ENCODE measurements at regions not wholly inside any gene's neighbourhood (a gene's known extent, or its start where the extent isn't known, plus 50 kb on each side); places are given as distances from the start of the nearest gene placed in this dataset.

DNA sequence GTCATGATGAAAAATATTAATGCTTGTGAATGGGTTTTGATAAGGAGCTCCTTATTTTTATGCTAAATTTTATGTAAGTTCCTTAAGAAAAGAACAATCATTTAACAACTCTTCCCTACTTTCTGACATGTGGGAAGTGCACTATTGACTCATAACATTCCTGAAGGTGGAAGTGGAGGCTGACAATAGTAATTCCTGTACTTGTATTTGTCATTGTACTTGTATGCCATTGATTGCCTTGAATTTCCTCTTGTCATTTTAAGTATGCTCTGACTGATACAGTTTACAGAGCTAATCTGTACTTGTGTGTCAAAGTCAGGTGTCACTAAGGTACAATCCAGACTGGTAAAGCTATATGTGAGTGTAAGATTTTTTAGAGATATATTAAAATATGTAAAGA, 440.0 kb downstream of the SLC16A7 start:
- no peak overlapping the region for H2AFZ ChIP-seq (ENCODE audit: insufficient read depth, low read length, poor library complexity)
- H2BK5ac ChIP-seq (ENCODE audit: low read depth, low read length, poor library complexity), result no peak overlapping the region
- DNase-seq, result peak; percentile 0 to 39
- no peaks in the 10 kb centered on the region for H3K79me2 ChIP-seq (ENCODE audit: control insufficient read depth, insufficient read depth, low read length, poor library complexity)
- no peak overlapping the region for H3K23ac ChIP-seq (ENCODE audit: low read length)
- H3K9ac ChIP-seq (ENCODE audit: low read length), result no peak overlapping the region
- H3K79me1 ChIP-seq (ENCODE audit: low read length), result no peaks in the 10 kb centered on the region
- no peak overlapping the region for H2AK5ac ChIP-seq (ENCODE audit: low read length)
- H2BK12ac ChIP-seq (ENCODE audit: low read length), result no peak overlapping the region
- H4K91ac ChIP-seq (ENCODE audit: low read depth, low read length), result no peak overlapping the region
- H3K14ac ChIP-seq (ENCODE audit: low read length), result no peak overlapping the region
- no peaks in the 10 kb centered on the region for H3K4me1 ChIP-seq (ENCODE audit: control insufficient read depth in 1 of 2, insufficient read depth in 2 of 2, low read length in 2 of 2)
- no peak overlapping the region for H3K4me2 ChIP-seq (ENCODE audit: low read length)
- no peaks in the 10 kb centered on the region for H3K27me3 ChIP-seq (ENCODE audit: insufficient read depth, low read length)
- no peak overlapping the region for H3K27ac ChIP-seq (ENCODE audit: low read depth, low read length)
- no peak overlapping the region for H4K12ac ChIP-seq (ENCODE audit: low read depth, low read length)
- no peak overlapping the region for H4K8ac ChIP-seq (ENCODE audit: low read depth, low read length)
- peaks cover 0 to 2% of the 10 kb centered on the region in 2 experiments for H3K36me3 ChIP-seq (ENCODE audit: control insufficient read depth in 1 of 2, insufficient read depth in 2 of 2, low read length in 2 of 2)
- no peak overlapping the region for H3K4me3 ChIP-seq (ENCODE audit: low read depth, low read length)
- H2BK120ac ChIP-seq (ENCODE audit: insufficient read depth, low read length, poor library complexity), result no peak overlapping the region
- H3K18ac ChIP-seq (ENCODE audit: low read length), result no peak overlapping the region
- peaks cover 6% of the 10 kb centered on the region for H3K9me3 ChIP-seq (ENCODE audit: insufficient read depth, low read depth, low read length)
- no peak overlapping the region for H3K4ac ChIP-seq (ENCODE audit: low read depth, low read length)

DNA sequence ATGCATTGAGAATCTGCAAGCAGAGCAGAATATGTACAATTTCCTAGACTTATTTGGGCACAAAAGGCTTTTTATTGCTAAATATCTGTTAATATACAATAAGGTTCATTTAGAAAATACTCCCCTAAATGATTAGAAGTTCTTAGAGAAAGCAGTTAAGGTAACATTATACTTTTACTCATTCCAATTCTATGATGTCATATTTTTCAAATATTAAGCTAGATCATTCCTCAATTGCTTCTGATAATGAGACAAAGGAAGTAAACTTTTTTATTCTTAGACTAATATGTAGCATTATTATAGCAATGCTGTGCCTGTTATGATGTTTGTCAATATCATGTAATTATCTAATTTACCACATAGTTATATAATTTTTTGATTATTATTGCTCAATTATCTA, 447.0 kb downstream of the SLC16A7 start:
- Histone ChIP-seq H3K27me3 (ENCODE audit: insufficient read depth, low read length) (no peaks in the 10 kb centered on the region), H4K91ac (ENCODE audit: low read depth, low read length) (no peak overlapping the region), H4K12ac (ENCODE audit: low read depth, low read length) (no peak overlapping the region), H2AK5ac (ENCODE audit: low read length) (no peak overlapping the region), H3K36me3 (ENCODE audit: control insufficient read depth in 1 of 2, insufficient read depth in 2 of 2, low read length in 2 of 2) (no peaks in the 10 kb centered on the region), H3K27ac (ENCODE audit: low read depth, low read length) (no peak overlapping the region), H3K18ac (ENCODE audit: low read length) (no peak overlapping the region), H4K8ac (ENCODE audit: low read depth, low read length) (no peak overlapping the region), H3K4me2 (ENCODE audit: low read length) (no peak overlapping the region), H3K9ac (ENCODE audit: low read length) (no peak overlapping the region), H3K79me1 (ENCODE audit: low read length) (no peaks in the 10 kb centered on the region), H3K79me2 (ENCODE audit: control insufficient read depth, insufficient read depth, low read length, poor library complexity) (no peaks in the 10 kb centered on the region), H3K4me1 (ENCODE audit: control insufficient read depth in 1 of 2, insufficient read depth in 2 of 2, low read length in 2 of 2) (no peaks in the 10 kb centered on the region), H3K14ac (ENCODE audit: low read length) (no peak overlapping the region), H2AFZ (ENCODE audit: insufficient read depth, low read length, poor library complexity) (no peak overlapping the region), H2BK12ac (ENCODE audit: low read length) (no peak overlapping the region), H2BK120ac (ENCODE audit: insufficient read depth, low read length, poor library complexity) (no peak overlapping the region), H3K4ac (ENCODE audit: low read depth, low read length) (no peak overlapping the region), H3K4me3 (ENCODE audit: low read depth, low read length) (no peak overlapping the region), H3K9me3 (ENCODE audit: insufficient read depth, low read depth, low read length) (no peaks in the 10 kb centered on the region), H2BK5ac (ENCODE audit: low read depth, low read length, poor library complexity) (no peak overlapping the region), H3K23ac (ENCODE audit: low read length) (no peak overlapping the region)
- no peak for DNase-seq

DNA sequence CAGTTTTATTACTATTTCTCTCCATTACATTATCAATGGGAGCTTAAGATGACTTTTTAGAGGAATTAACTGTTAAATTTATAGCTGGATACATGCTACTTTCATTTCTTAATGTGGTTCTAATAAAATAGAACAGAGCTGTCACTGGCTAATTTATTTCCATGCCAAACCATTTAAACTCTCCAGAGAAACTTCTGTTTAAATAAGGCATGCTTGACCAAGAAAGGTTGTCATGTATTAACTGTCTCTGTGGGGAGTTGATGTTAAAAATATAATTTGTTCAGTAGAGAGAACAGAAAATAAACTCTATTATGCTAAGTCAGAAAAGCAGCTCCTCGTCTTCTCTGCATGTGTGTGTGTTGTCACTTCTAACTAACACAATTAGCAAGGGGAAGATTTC, 447.4 kb downstream of the SLC16A7 start:
- no peak overlapping the region for H3K4me2 ChIP-seq (ENCODE audit: low read length)
- no peaks in the 10 kb centered on the region for H3K36me3 ChIP-seq (ENCODE audit: control insufficient read depth in 1 of 2, insufficient read depth in 2 of 2, low read length in 2 of 2)
- no peak overlapping the region for H3K4ac ChIP-seq (ENCODE audit: low read depth, low read length)
- H4K8ac ChIP-seq (ENCODE audit: low read depth, low read length), result no peak overlapping the region
- H3K18ac ChIP-seq (ENCODE audit: low read length), result no peak overlapping the region
- no peak for DNase-seq
- H4K12ac ChIP-seq (ENCODE audit: low read depth, low read length), result no peak overlapping the region
- no peaks in the 10 kb centered on the region for H3K27me3 ChIP-seq (ENCODE audit: insufficient read depth, low read length)
- no peak overlapping the region for H2AFZ ChIP-seq (ENCODE audit: insufficient read depth, low read length, poor library complexity)
- no peaks in the 10 kb centered on the region for H3K79me2 ChIP-seq (ENCODE audit: control insufficient read depth, insufficient read depth, low read length, poor library complexity)
- no peak overlapping the region for H2BK5ac ChIP-seq (ENCODE audit: low read depth, low read length, poor library complexity)
- H3K23ac ChIP-seq (ENCODE audit: low read length), result no peak overlapping the region
- no peak overlapping the region for H4K91ac ChIP-seq (ENCODE audit: low read depth, low read length)
- H3K79me1 ChIP-seq (ENCODE audit: low read length), result no peaks in the 10 kb centered on the region
- H2AK5ac ChIP-seq (ENCODE audit: low read length), result no peak overlapping the region
- WGBS (ENCODE audit: extremely low coverage, insufficient coverage, insufficient read length), result no CpG with 5 or more reads among the region's 1 CpG
- no peak overlapping the region for H3K14ac ChIP-seq (ENCODE audit: low read length)
- H2BK120ac ChIP-seq (ENCODE audit: insufficient read depth, low read length, poor library complexity), result no peak overlapping the region
- no peak overlapping the region for H3K4me3 ChIP-seq (ENCODE audit: low read depth, low read length)
- H3K9ac ChIP-seq (ENCODE audit: low read length), result no peak overlapping the region
- H3K4me1 ChIP-seq (ENCODE audit: control insufficient read depth in 1 of 2, insufficient read depth in 2 of 2, low read length in 2 of 2), result no peaks in the 10 kb centered on the region
- H3K27ac ChIP-seq (ENCODE audit: low read depth, low read length), result no peak overlapping the region
- no peak overlapping the region for H2BK12ac ChIP-seq (ENCODE audit: low read length)
- no peaks in the 10 kb centered on the region for H3K9me3 ChIP-seq (ENCODE audit: insufficient read depth, low read depth, low read length)

DNA sequence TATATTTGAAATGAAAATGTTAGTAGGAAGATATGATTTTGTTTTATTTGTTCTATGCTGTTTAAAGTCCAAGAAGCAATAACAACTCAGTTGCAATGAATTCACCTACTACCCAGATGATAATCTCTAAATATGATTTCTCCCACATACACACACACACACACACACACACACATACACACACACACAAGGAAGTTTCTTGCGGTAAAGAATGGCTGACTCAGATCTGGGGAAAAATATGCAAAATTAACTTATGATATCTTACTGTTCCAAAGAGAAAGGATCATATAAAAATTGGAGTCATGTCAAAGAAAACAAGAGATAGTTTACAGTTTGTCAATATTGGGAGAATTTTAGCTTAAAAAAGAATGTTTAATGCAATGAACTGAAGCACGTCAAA, 456.7 kb downstream of the SLC16A7 start:
- no peak overlapping the region for H4K91ac ChIP-seq (ENCODE audit: low read depth, low read length)
- no peaks in the 10 kb centered on the region for H3K79me1 ChIP-seq (ENCODE audit: low read length)
- no peaks in the 10 kb centered on the region for H3K27me3 ChIP-seq (ENCODE audit: insufficient read depth, low read length)
- no peak overlapping the region for H3K9ac ChIP-seq (ENCODE audit: low read length)
- no peak overlapping the region for H4K8ac ChIP-seq (ENCODE audit: low read depth, low read length)
- H3K4me1 ChIP-seq (ENCODE audit: control insufficient read depth in 1 of 2, insufficient read depth in 2 of 2, low read length in 2 of 2), result no peaks in the 10 kb centered on the region
- H3K14ac ChIP-seq (ENCODE audit: low read length), result no peak overlapping the region
- no peak overlapping the region for H3K4ac ChIP-seq (ENCODE audit: low read depth, low read length)
- no peak overlapping the region for H3K23ac ChIP-seq (ENCODE audit: low read length)
- DNase-seq, result no peak
- no peak overlapping the region for H2BK5ac ChIP-seq (ENCODE audit: low read depth, low read length, poor library complexity)
- no peak overlapping the region for H4K12ac ChIP-seq (ENCODE audit: low read depth, low read length)
- no peaks in the 10 kb centered on the region for H3K9me3 ChIP-seq (ENCODE audit: insufficient read depth, low read depth, low read length)
- H2AFZ ChIP-seq (ENCODE audit: insufficient read depth, low read length, poor library complexity), result no peak overlapping the region
- no peak overlapping the region for H3K4me3 ChIP-seq (ENCODE audit: low read depth, low read length)
- WGBS (ENCODE audit: extremely low coverage, insufficient coverage, insufficient read length), result no CpG with 5 or more reads among the region's 2 CpGs
- no peaks in the 10 kb centered on the region for H3K79me2 ChIP-seq (ENCODE audit: control insufficient read depth, insufficient read depth, low read length, poor library complexity)
- H3K27ac ChIP-seq (ENCODE audit: low read depth, low read length), result no peak overlapping the region
- no peak overlapping the region for H2BK120ac ChIP-seq (ENCODE audit: insufficient read depth, low read length, poor library complexity)
- H3K18ac ChIP-seq (ENCODE audit: low read length), result no peak overlapping the region
- H2AK5ac ChIP-seq (ENCODE audit: low read length), result no peak overlapping the region
- H3K36me3 ChIP-seq (ENCODE audit: control insufficient read depth in 1 of 2, insufficient read depth in 2 of 2, low read length in 2 of 2), result no peaks in the 10 kb centered on the region
- no peak overlapping the region for H2BK12ac ChIP-seq (ENCODE audit: low read length)
- no peak overlapping the region for H3K4me2 ChIP-seq (ENCODE audit: low read length)

DNA sequence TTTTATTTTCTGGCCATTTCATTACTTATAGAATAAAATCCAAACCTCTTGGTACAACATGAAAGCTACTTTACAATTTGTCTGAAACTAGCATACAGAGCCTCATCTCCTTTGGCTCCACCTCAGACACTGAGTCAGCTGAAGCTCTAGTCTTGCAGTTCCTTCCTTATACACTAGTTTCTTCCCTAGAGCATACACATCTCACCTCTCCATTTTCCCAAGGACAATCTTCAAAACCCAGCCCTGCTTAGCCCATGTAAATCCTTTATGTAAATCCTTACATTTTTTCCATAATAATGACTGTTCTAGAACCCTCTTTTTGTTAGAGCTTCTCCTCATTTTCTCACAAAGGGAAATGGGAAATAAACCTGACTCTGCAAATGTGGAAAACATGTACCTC, 463.4 kb downstream of the SLC16A7 start:
- Histone ChIP-seq H3K79me1 (ENCODE audit: low read length) (no peaks in the 10 kb centered on the region), H3K4me1 (ENCODE audit: control insufficient read depth in 1 of 2, insufficient read depth in 2 of 2, low read length in 2 of 2) (no peaks in the 10 kb centered on the region), H3K4me2 (ENCODE audit: low read length) (no peak overlapping the region), H4K12ac (ENCODE audit: low read depth, low read length) (no peak overlapping the region), H2AK5ac (ENCODE audit: low read length) (no peak overlapping the region), H3K9me3 (ENCODE audit: insufficient read depth, low read depth, low read length) (no peaks in the 10 kb centered on the region), H3K4ac (ENCODE audit: low read depth, low read length) (no peak overlapping the region), H3K23ac (ENCODE audit: low read length) (no peak overlapping the region), H4K91ac (ENCODE audit: low read depth, low read length) (no peak overlapping the region), H3K79me2 (ENCODE audit: control insufficient read depth, insufficient read depth, low read length, poor library complexity) (no peaks in the 10 kb centered on the region), H4K8ac (ENCODE audit: low read depth, low read length) (no peak overlapping the region), H2BK5ac (ENCODE audit: low read depth, low read length, poor library complexity) (no peak overlapping the region), H3K9ac (ENCODE audit: low read length) (no peak overlapping the region), H2BK120ac (ENCODE audit: insufficient read depth, low read length, poor library complexity) (no peak overlapping the region), H3K27me3 (ENCODE audit: insufficient read depth, low read length) (no peaks in the 10 kb centered on the region), H2BK12ac (ENCODE audit: low read length) (no peak overlapping the region), H3K36me3 (ENCODE audit: control insufficient read depth in 1 of 2, insufficient read depth in 2 of 2, low read length in 2 of 2) (no peaks in the 10 kb centered on the region), H3K4me3 (ENCODE audit: low read depth, low read length) (no peak overlapping the region), H3K18ac (ENCODE audit: low read length) (no peak overlapping the region), H2AFZ (ENCODE audit: insufficient read depth, low read length, poor library complexity) (no peak overlapping the region), H3K27ac (ENCODE audit: low read depth, low read length) (no peak overlapping the region), H3K14ac (ENCODE audit: low read length) (no peak overlapping the region)
- no peak for DNase-seq

Measured in trophoblast cell (in vitro differentiated cells and primary cell).